OCI-LY1 (cell line): ENCODE measurements at regions not wholly inside any gene's neighbourhood (a gene's known extent, or its start where the extent isn't known, plus 50 kb on each side); places are given as distances from the start of the nearest gene placed in this dataset.

Experiments used
- H2AFZ ChIP-seq: fragments of 200-600 bp; sonication (generic), shearing (Covaris generic); 2 replicates; pipeline ENCODE4 v1.6.0; 2014; ENCODE audit warnings: antibody characterized with exemption, mild to moderate bottlenecking, low read length
- H3F3A ChIP-seq: fragments of 200-600 bp; sonication (generic), shearing (Covaris generic); 2 replicates; pipeline ENCODE4 v1.6.0; 2014; ENCODE audit warnings: mild to moderate bottlenecking, antibody characterized with exemption, low read length, moderate library complexity; ENCODE audit not compliant: insufficient read depth
- H3K27ac ChIP-seq: fragments of 200-600 bp; sonication (generic); 2 replicates; pipeline ENCODE4 v1.5.1; 2014; ENCODE audit warnings: low read length, mixed run types, mild to moderate bottlenecking, low read depth; ENCODE audit not compliant: poor library complexity, severe bottlenecking
- H3K27me3 ChIP-seq: fragments of 200-600 bp; sonication (generic); 2 replicates; pipeline ENCODE4 v1.6.0; 2014; ENCODE audit warnings: antibody characterized with exemption, mild to moderate bottlenecking, low read length, moderate library complexity; ENCODE audit not compliant: insufficient read depth
- H3K36me3 ChIP-seq: fragments of 200-600 bp; sonication (generic); 2 replicates; pipeline ENCODE4 v1.6.1; 2014; ENCODE audit warnings: mild to moderate bottlenecking, antibody characterized with exemption, low read length, moderate library complexity, mixed read lengths; ENCODE audit not compliant: insufficient read depth
- H3K4me1 ChIP-seq: fragments of 200-600 bp; sonication (generic); 2 replicates; pipeline ENCODE4 v1.5.1; 2014; ENCODE audit warnings: mild to moderate bottlenecking, low read length, moderate library complexity; ENCODE audit not compliant: insufficient read depth, severe bottlenecking
- H3K4me2 ChIP-seq: fragments of 200-600 bp; sonication (generic), shearing (Covaris generic); 2 replicates; pipeline ENCODE4 v1.6.1; 2014; ENCODE audit warnings: low read length
- H3K4me3 ChIP-seq: fragments of 200-600 bp; sonication (generic); 2 replicates; pipeline ENCODE4 v1.5.1; 2014; ENCODE audit warnings: low read length, low read depth, mild to moderate bottlenecking, mixed read lengths; ENCODE audit not compliant: poor library complexity, severe bottlenecking
- H3K79me2 ChIP-seq: fragments of 200-600 bp; shearing (Covaris generic); 2 replicates; pipeline ENCODE4 v1.6.1; 2016; ENCODE audit warnings: mixed run types, low read length, mixed read lengths; ENCODE audit not compliant: insufficient read depth
- H3K9ac ChIP-seq: fragments of 200-600 bp; sonication (generic), shearing (Covaris generic); 2 replicates; pipeline ENCODE4 v1.6.1; 2014; ENCODE audit warnings: mild to moderate bottlenecking, low read length, mixed read lengths
- H3K9me2 ChIP-seq: fragments of 200-600 bp; sonication (generic), shearing (Covaris generic); 2 replicates; pipeline ENCODE4 v1.6.1; 2014; ENCODE audit warnings: low read depth, mild to moderate bottlenecking, low read length, mixed read lengths
- H3K9me3 ChIP-seq: fragments of 200-600 bp; shearing (Covaris generic); 2 replicates; pipeline ENCODE4 v1.6.1; 2014; ENCODE audit warnings: low read length, mixed read lengths
- H4K20me1 ChIP-seq: fragments of 200-600 bp; sonication (generic), shearing (Covaris generic); 2 replicates; pipeline ENCODE4 v1.6.0; 2016; ENCODE audit warnings: mild to moderate bottlenecking, low read length; ENCODE audit not compliant: insufficient read depth
- CTCF ChIP-seq: fragments of 200-600 bp; sonication (generic), shearing (Covaris generic); IDR thresholded peaks from 2 replicates; pipeline ENCODE4 v1.5.1; 2017; ENCODE audit warnings: mild to moderate bottlenecking, antibody characterized with exemption, low read length, moderate library complexity, mixed read lengths
- EZH2 ChIP-seq: fragments of 200-600 bp; sonication (generic), shearing (Covaris generic); IDR thresholded peaks from 2 replicates; pipeline ENCODE4 v1.8.0; 2017; ENCODE audit warnings: borderline replicate concordance, mixed run types, mild to moderate bottlenecking, antibody characterized with exemption, low read length, moderate library complexity, mixed read lengths

GRCh38 chr21:26691416-26691815 lies 118.3 kb upstream of the CYYR1 start:
- Histone ChIP-seq H3K9ac (no peak overlapping the region), H4K20me1 (no peaks in the 10 kb centered on the region), H3F3A (no peaks in the 10 kb centered on the region), H3K79me2 (no peaks in the 10 kb centered on the region), H3K27ac (no peak overlapping the region), H3K4me1 (no peaks in the 10 kb centered on the region), H3K4me2 (no peak overlapping the region), H3K27me3 (no peaks in the 10 kb centered on the region; the same call in 1 of the 2 replicates), H3K9me2 (no peaks in the 10 kb centered on the region), H3K36me3 (no peaks in the 10 kb centered on the region), H3K4me3 (no peak overlapping the region), H3K9me3 (no peaks in the 10 kb centered on the region), H2AFZ (no peak overlapping the region)
- no peak for TF ChIP-seq CTCF
- no peak for TF ChIP-seq EZH2

GRCh38 chr21:26686705-26687104 lies 113.6 kb upstream of the CYYR1 start:
- no peaks in the 10 kb centered on the region for H4K20me1 ChIP-seq
- H3K27ac ChIP-seq: no peak overlapping the region
- H3K4me3 ChIP-seq: no peak overlapping the region
- H3F3A ChIP-seq: no peaks in the 10 kb centered on the region
- no peaks in the 10 kb centered on the region for H3K36me3 ChIP-seq
- H3K9ac ChIP-seq: no peak overlapping the region
- no peaks in the 10 kb centered on the region for H3K4me1 ChIP-seq
- H3K79me2 ChIP-seq: no peaks in the 10 kb centered on the region
- TF ChIP-seq CTCF (no peak), EZH2 (no peak)
- H3K4me2 ChIP-seq: no peak overlapping the region
- H3K9me2 ChIP-seq: no peaks in the 10 kb centered on the region
- H3K9me3 ChIP-seq: 0 out of 2 replicates have a peak, but pooled peaks cover 2% of the 10 kb centered on the region
- H3K27me3 ChIP-seq: no peaks in the 10 kb centered on the region; the same call in 1 of the 2 replicates
- no peak overlapping the region for H2AFZ ChIP-seq

GRCh38 chr21:26686278-26686677 lies 113.2 kb upstream of the CYYR1 start:
- Histone ChIP-seq H3K4me3 (peak overlapping the region; percentile 20), H3K4me2 (peak overlapping the region; percentile 37), H3K27ac (no peak overlapping the region), H3K4me1 (no peaks in the 10 kb centered on the region), H3K9me3 (0 out of 2 replicates have a peak, but pooled peaks cover 2% of the 10 kb centered on the region), H2AFZ (no peak overlapping the region; the same call in 1 of the 2 replicates), H3K36me3 (no peaks in the 10 kb centered on the region), H3F3A (no peaks in the 10 kb centered on the region), H4K20me1 (no peaks in the 10 kb centered on the region), H3K9ac (no peak overlapping the region), H3K9me2 (no peaks in the 10 kb centered on the region), H3K27me3 (no peaks in the 10 kb centered on the region; the same call in 1 of the 2 replicates), H3K79me2 (no peaks in the 10 kb centered on the region)
- no peak for TF ChIP-seq CTCF
- no peak for TF ChIP-seq EZH2
